GM18502 (cell line): ENCODE measurements at regions not wholly inside any gene's neighbourhood (a gene's known extent, or its start where the extent isn't known, plus 50 kb on each side); places are given as distances from the start of the nearest gene placed in this dataset.

Experiments used
- ATAC-seq: cut with Tn5 transposase; IDR thresholded peaks from one replicate; pipeline ENCODE4 v1.9.1; 2021; ENCODE audit warnings: mild to moderate bottlenecking; ENCODE audit not compliant: unreplicated experiment, poor library complexity

- ATAC-seq = no peak
Observed at GRCh38 chr3:161975201-161975600, 478.6 kb downstream of the OTOL1 start.

- ATAC-seq = peak; percentile 75
Observed at GRCh38 chr3:161977063-161977462, 480.5 kb downstream of the OTOL1 start.

GRCh38 chr3:161977850-161978249 lies 481.2 kb downstream of the OTOL1 start:
- no peak for ATAC-seq

GRCh38 chr3:161987933-161988332 lies 491.3 kb downstream of the OTOL1 start:
- ATAC-seq = no peak

GRCh38 chr3:161989012-161989411 lies 492.4 kb downstream of the OTOL1 start:
- no peak for ATAC-seq

- no peak for ATAC-seq
Observed at GRCh38 chr3:161990036-161990435, 493.4 kb downstream of the OTOL1 start.

- no peak for ATAC-seq
Observed at GRCh38 chr3:161991901-161992540, 495.4 kb downstream of the OTOL1 start.

- ATAC-seq = no peak
Observed at GRCh38 chr3:161999846-162000245, 503.2 kb downstream of the OTOL1 start.

- no peak for ATAC-seq
Observed at GRCh38 chr3:162007722-162008121, 511.1 kb downstream of the OTOL1 start.

GRCh38 chr3:162012633-162013032 lies 516.0 kb downstream of the OTOL1 start:
- no peak for ATAC-seq

GRCh38 chr3:162014284-162014683 lies 517.7 kb downstream of the OTOL1 start:
- ATAC-seq = no peak

GRCh38 chr3:162015856-162016255 lies 519.2 kb downstream of the OTOL1 start:
- no peak for ATAC-seq

- ATAC-seq = no peak
Observed at GRCh38 chr3:162019817-162020216, 523.2 kb downstream of the OTOL1 start.

- no peak for ATAC-seq
Observed at GRCh38 chr3:162021206-162021605, 524.6 kb downstream of the OTOL1 start.

GRCh38 chr3:162022911-162023310 lies 526.3 kb downstream of the OTOL1 start:
- ATAC-seq = no peak

GRCh38 chr3:162029736-162030135 lies 533.1 kb downstream of the OTOL1 start:
- no peak for ATAC-seq

GRCh38 chr3:162034368-162034767 lies 537.8 kb downstream of the OTOL1 start:
- no peak for ATAC-seq

- ATAC-seq = no peak
Observed at GRCh38 chr3:162041622-162042021, 545.0 kb downstream of the OTOL1 start.

GRCh38 chr3:162052636-162053035 lies 556.0 kb downstream of the OTOL1 start:
- no peak for ATAC-seq

- no peak for ATAC-seq
Observed at GRCh38 chr3:162072656-162073164, 576.1 kb downstream of the OTOL1 start.

GRCh38 chr3:162073422-162073975 lies 576.9 kb downstream of the OTOL1 start:
- no peak for ATAC-seq

- no peak for ATAC-seq
Observed at GRCh38 chr3:162077108-162077507, 580.5 kb downstream of the OTOL1 start.
